Liver (tissue), 8 donors: ENCODE measurements at regions not wholly inside any gene's neighbourhood (a gene's known extent, or its start where the extent isn't known, plus 50 kb on each side); places are given as distances from the start of the nearest gene placed in this dataset.

Experiments used
- DNase-seq: peaks from one replicate; pipeline ENCODE4 v3.0.0-alpha.2; 2017; ENCODE audit warnings: low spot score
- H3K27ac ChIP-seq, 2 donors: one replicate each; pipeline ENCODE4 v1.7.0; 2013; ENCODE audit warnings: inconsistent platforms in 2 of 2, low read length in 2 of 2, control low read depth in 1 of 2, low read depth in 1 of 2, mild to moderate bottlenecking in 1 of 2
- H3K27me3 ChIP-seq, 4 donors: one replicate each; pipeline versions ENCODE4 v1.6.1 to v1.7.0; 2013; ENCODE audit warnings: low read length in 3 of 4, inconsistent platforms in 1 of 4, mild to moderate bottlenecking in 1 of 4, moderate library complexity in 1 of 4; ENCODE audit not compliant: control insufficient read depth in 4 of 4, insufficient read depth in 4 of 4
- H3K36me3 ChIP-seq, 4 donors: one replicate each; pipeline versions ENCODE4 v1.6.1 to v1.7.0; 2013; ENCODE audit warnings: low read length in 3 of 4, mild to moderate bottlenecking in 3 of 4, low read depth in 1 of 4, moderate library complexity in 1 of 4; ENCODE audit not compliant: control insufficient read depth in 4 of 4, insufficient read depth in 3 of 4
- H3K4me1 ChIP-seq, 4 donors: one replicate each; pipeline versions ENCODE4 v1.6.1 to v1.7.0; 2013; ENCODE audit warnings: low read length in 3 of 4, mild to moderate bottlenecking in 3 of 4, moderate library complexity in 1 of 4; ENCODE audit not compliant: control insufficient read depth in 4 of 4, insufficient read depth in 4 of 4
- H3K4me3 ChIP-seq, 3 donors: one replicate each; pipeline versions ENCODE4 v1.6.1 to v1.7.0; 2013; ENCODE audit warnings: low read length in 3 of 3, control low read depth in 1 of 3, low read depth in 1 of 3, mild to moderate bottlenecking in 1 of 3
- H3K9ac ChIP-seq, 2 donors: one replicate each; pipeline ENCODE4 v1.7.0; 2013; ENCODE audit warnings: low read length in 2 of 2, mild to moderate bottlenecking in 2 of 2, moderate library complexity in 2 of 2, control low read depth in 1 of 2, low read depth in 1 of 2
- H3K9me3 ChIP-seq, 4 donors: one replicate each; pipeline versions ENCODE4 v1.6.1 to v1.7.0; 2013; ENCODE audit warnings: low read length in 3 of 4; ENCODE audit not compliant: control insufficient read depth in 4 of 4
- ATF3 ChIP-seq: IDR thresholded peaks from 2 replicates; pipeline ENCODE4 v1.6.1; 2016; ENCODE audit warnings: antibody characterized with exemption
- CTCF ChIP-seq: fragments of 150-350 bp; IDR thresholded peaks from 2 replicates; pipeline ENCODE4 v1.5.1; 2017; ENCODE audit warnings: improper control_type of control experiment, low read depth, low read length; ENCODE audit not compliant: missing input control
- EGR1 ChIP-seq, 2 donors: IDR thresholded peaks; 2 replicates each; pipeline ENCODE4 v1.6.1; 2016 to 2018; ENCODE audit warnings: antibody characterized with exemption in 2 of 2, low read depth in 2 of 2
- FOXA1 ChIP-seq: IDR thresholded peaks from 2 replicates; pipeline ENCODE4 v1.6.1; 2016; ENCODE audit warnings: antibody characterized with exemption
- FOXA2 ChIP-seq: IDR thresholded peaks from 2 replicates; pipeline ENCODE4 v1.6.1; 2016; ENCODE audit warnings: antibody characterized with exemption
- HNF4A ChIP-seq, 2 donors: conservative IDR thresholded peaks; 2 replicates each; pipeline ENCODE4 v1.6.1; 2016; ENCODE audit warnings: antibody characterized with exemption in 2 of 2, mild to moderate bottlenecking in 2 of 2
- JUND ChIP-seq, 2 donors: IDR thresholded peaks; 2 replicates each; pipeline ENCODE4 v1.6.1; 2016; ENCODE audit warnings: antibody characterized with exemption in 2 of 2
- MAX ChIP-seq: IDR thresholded peaks from 2 replicates; pipeline ENCODE4 v1.6.1; 2016; ENCODE audit warnings: antibody characterized with exemption
- NR2F2 ChIP-seq: IDR thresholded peaks from 2 replicates; pipeline ENCODE4 v1.6.1; 2016; ENCODE audit warnings: antibody characterized with exemption
- RAD21 ChIP-seq, 2 donors: IDR thresholded peaks; 2 replicates each; pipeline ENCODE4 v1.6.1; 2016; ENCODE audit warnings: antibody characterized with exemption in 2 of 2, mild to moderate bottlenecking in 2 of 2
- REST ChIP-seq: IDR thresholded peaks from 2 replicates; pipeline ENCODE4 v1.6.1; 2016; ENCODE audit warnings: antibody characterized with exemption, mild to moderate bottlenecking
- RXRA ChIP-seq, 2 donors: IDR thresholded peaks; 2 replicates each; pipeline ENCODE4 v1.6.1; 2017 to 2018; ENCODE audit warnings: antibody characterized with exemption in 2 of 2, mild to moderate bottlenecking in 1 of 2
- SP1 ChIP-seq: IDR thresholded peaks from 2 replicates; pipeline ENCODE4 v1.6.1; 2018; ENCODE audit warnings: antibody characterized with exemption, mild to moderate bottlenecking
- TAF1 ChIP-seq: conservative IDR thresholded peaks from 2 replicates; pipeline ENCODE4 v1.6.1; 2016; ENCODE audit warnings: antibody characterized with exemption, mild to moderate bottlenecking
- YY1 ChIP-seq: IDR thresholded peaks from 2 replicates; pipeline ENCODE4 v1.6.1; 2016; ENCODE audit warnings: antibody characterized with exemption, mild to moderate bottlenecking
- ZBTB33 ChIP-seq: IDR thresholded peaks from 2 replicates; pipeline ENCODE4 v1.6.1; 2016; ENCODE audit warnings: antibody characterized with exemption
- WGBS: extraction: QIAGEN DNeasy Blood & Tissue Kit; methylation state at CpG from one replicate; pipeline ENCODE4 v1.1.7; 2013; 5-methylcytosine and 5-hydroxymethylcytosine counted together
- donor health status: healthy.
- donor health status: healthy.
- donor health status: healthy.
- donor health status: healthy.
- donor health status: healthy.

- 52% methylated on average over 2 of the region's 2 CpGs for WGBS
- TF ChIP-seq RAD21 (IDR thresholded peaks at IDR 0.05) (no peak), EGR1 (IDR thresholded peaks at IDR 0.05; ENCODE audit: low read depth in 2 of 2) (no peak), FOXA2 (no peak), SP1 (no peak)
Observed at GRCh38 chr4:33226133-33226532, 2506.0 kb downstream of the PCDH7 start.

GRCh38 chr4:33226783-33227182 is 2506.6 kb downstream of the PCDH7 start:
- TF ChIP-seq HNF4A (conservative IDR thresholded peaks at IDR 0.05) (no peak), MAX (no peak), JUND (IDR thresholded peaks at IDR 0.05) (no peak), ATF3 (no peak), RAD21 (IDR thresholded peaks at IDR 0.05) (no peak), NR2F2 (no peak), FOXA1 (no peak), SP1 (no peak), RXRA (IDR thresholded peaks at IDR 0.05) (no peak), YY1 (no peak), CTCF (no peak), REST (no peak), ZBTB33 (no peak), FOXA2 (no peak), TAF1 (no peak)
- WGBS: 74% methylated on average over 1 of the region's 1 CpG
- Histone ChIP-seq H3K36me3 (no peaks in the 10 kb centered on the region), H3K27ac (no peak overlapping the region), H3K4me1 (no peaks in the 10 kb centered on the region), H3K27me3 (no peaks in the 10 kb centered on the region), H3K9ac (no peak overlapping the region), H3K9me3 (no peaks in the 10 kb centered on the region), H3K4me3 (no peak overlapping the region)
- no peak for DNase-seq

More at GRCh38 chr4:33226133-33226532, 2506.0 kb downstream of the PCDH7 start:
- H3K36me3 ChIP-seq: no peaks in the 10 kb centered on the region
- no peak overlapping the region for H3K9ac ChIP-seq
- H3K4me1 ChIP-seq: no peaks in the 10 kb centered on the region
- no peak overlapping the region for H3K27ac ChIP-seq
- no peaks in the 10 kb centered on the region for H3K27me3 ChIP-seq
- no peak overlapping the region for H3K4me3 ChIP-seq
- no peak for DNase-seq
- no peaks in the 10 kb centered on the region for H3K9me3 ChIP-seq
